Activated CD4-positive, alpha-beta T cell treated with anti-CD3 and anti-CD28 coated beads, Interleukin-2, amount 50 U/mL, for 48 hours (primary cell): ENCODE measurements at regions not wholly inside any gene's neighbourhood (a gene's known extent, or its start where the extent isn't known, plus 50 kb on each side); places are given as distances from the start of the nearest gene placed in this dataset.
"Not testable (repeated sequence)": the region's sequence is repeated elsewhere in the genome, so short reads cannot be mapped to it uniquely, and the experiment has no call there.

ENCODE experiments used
- DNase-seq, 2 experiments: peaks; one replicate each; pipeline ENCODE4 v3.0.0-alpha.2; 2020

GRCh38 chr3:87478716-87479115 is 202.3 kb upstream of the POU1F1 start:
- DNase-seq = no peak

DNA sequence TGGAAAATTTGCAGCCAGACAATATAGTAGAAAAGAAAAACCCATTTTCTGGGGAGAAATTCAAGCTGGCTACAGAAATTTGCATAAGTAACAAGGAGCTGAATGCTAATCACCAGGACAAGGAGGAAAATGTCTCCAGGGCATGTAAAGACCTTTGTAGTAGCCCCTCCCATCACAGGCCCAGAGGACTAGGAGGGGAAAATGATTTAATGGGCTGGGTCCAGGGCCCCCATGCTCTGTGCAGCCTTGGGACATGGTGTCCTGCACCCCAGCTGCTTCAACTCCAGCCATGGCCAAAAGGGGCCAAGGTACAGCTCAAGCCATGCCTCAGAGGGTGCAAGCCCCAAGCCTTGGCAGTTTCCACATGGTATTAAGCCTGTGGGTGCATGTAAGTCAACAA is 197.6 kb upstream of the POU1F1 start:
- no peak for DNase-seq

DNA sequence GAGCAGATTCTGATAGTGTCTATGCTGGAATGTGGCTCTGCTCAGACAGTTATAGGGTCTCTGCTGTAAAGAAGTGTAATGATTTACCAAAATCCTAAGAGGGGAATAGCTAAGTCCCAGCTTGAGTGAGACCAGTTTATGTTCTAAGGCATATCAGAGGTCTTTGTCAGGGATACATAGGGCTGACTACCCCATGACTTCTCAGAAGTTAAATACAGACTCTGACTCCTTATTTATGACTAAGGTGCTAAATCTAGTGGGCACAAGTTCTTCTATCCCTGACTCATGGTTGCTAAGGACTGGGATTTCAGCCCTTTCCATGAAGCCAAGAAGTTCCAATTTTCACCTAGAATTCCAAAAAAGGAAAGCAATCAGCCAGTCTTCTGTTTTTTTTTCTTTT is 192.6 kb upstream of the POU1F1 start:
- DNase-seq = no peak

- DNase-seq = no peak
These were observed 191.9 kb upstream of the POU1F1 start for GRCh38 chr3:87468235-87468634.

DNA sequence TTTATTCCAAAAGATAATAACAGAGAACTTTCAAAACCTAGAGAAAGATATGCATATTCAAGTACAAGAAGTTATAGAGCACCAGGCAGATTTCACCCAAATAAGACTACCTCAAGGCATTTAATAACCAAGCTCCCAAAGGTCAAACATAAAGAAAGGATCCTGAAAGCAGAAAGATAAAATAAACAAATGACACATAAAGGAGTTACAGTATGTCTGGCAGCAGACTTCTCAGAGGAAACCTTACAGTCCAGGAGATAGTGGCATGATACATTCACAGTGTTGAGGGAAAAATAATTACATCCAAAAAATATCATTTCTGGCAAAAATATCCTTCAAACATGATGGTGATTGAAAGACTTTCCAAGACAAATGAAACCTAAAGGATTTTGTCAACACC is 185.8 kb upstream of the POU1F1 start:
- no peak for DNase-seq

DNA sequence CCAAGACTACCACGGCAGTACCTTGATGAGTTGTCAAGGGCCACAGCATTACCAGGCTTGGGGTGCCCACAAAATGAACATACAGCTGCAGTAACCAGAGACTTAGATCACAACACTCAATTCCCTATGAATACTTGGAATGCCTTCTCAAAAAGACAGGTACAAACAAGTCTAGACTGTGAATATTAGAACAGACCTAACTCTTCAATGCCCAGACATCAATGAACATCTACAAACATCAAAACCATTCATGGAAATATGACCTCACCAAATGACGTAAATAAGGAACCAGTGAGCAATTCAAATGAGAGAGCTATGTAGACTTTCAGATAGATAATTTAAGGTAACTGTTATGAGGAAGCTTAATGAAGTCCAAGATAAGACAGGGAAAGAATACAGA is 185.1 kb upstream of the POU1F1 start:
- no peak for DNase-seq

DNA sequence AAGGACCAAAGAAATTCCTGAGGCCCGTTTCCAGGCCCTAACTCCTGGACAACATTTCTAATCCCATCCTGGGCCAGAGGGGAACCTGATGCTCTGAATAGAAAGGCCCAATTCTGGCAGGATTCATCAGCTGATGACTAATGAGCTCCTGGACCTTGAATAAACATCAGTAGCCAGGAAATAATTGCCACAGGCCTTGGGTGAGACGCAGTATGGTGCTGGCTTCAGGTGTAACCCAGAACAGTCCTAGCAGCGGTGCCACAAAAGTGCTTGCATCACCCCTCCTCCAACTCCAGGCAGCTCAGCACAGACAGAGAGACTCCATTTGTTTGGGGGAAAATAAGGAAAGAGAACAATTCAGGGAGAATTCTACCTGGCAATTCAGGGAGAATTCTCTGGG is 184.7 kb upstream of the POU1F1 start:
- DNase-seq = no peak

DNA sequence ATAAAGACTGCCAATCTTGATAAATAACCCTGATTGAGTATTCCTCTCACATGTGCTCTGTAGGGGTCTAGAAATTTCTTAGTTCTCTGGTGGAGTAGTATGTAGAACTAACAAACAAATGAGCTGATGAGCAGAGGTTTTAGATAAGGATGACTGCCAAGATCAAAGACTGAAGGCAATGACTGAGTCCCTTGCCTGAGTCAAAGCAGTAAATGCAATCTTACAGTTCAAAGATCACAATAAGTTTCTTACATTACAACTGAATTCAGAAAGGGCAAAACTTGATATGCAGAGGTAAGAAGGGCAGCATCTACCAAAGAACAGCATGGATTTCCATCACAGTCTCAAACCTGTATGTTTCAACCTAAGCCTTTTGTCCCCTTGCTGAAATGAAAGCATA is 172.2 kb upstream of the POU1F1 start:
- no peak for DNase-seq

DNA sequence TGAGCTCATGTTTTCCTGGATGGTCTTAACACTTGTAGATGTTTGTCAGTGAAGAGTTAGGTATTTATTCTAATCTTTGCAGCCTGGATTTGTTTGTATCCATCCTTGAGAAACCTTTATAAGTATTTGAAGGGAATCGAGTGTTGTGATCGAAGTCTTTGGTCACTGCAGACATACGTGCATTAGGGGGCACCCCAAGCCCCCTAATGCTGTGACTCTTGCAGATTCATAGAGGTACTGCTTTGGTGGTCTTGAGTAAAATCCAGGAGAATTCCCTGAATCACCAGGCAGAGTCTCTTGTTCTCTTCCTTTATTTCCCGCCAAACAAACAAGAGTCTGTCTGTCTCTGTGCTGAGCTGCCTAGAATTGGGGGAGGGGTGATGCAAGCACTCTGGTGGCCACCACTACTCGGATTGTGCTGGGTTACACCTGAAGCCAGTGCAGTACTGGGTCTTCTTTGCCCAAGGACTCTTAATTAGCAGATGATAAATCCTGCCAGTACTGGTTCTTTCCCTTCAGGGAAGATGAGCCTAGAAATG is 170.5 kb upstream of the POU1F1 start:
- no peak for DNase-seq

- no peak for DNase-seq
These were observed 166.1 kb upstream of the POU1F1 start for GRCh38 chr3:87442470-87442869.

DNA sequence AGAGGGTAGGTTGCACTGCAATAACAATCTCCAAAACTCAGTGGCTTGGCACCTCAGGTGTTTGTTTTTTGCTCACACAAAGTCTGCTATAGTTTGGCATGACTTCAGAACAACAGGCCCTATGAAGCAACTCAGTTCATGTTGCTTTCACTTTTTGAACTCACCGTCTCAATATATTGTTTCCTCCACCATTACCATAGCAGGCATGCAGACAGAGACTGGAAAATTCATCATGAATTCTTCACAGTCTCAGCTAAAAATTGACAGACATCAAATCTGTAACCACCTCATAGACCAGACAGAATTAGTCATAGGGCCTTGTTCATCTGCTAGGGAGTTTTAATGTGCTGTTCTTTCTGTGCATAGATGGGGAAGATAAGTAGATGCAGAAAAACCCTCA is 161.4 kb upstream of the POU1F1 start:
- no peak for DNase-seq

GRCh38 chr3:87436781-87437543 is 160.6 kb upstream of the POU1F1 start:
- DNase-seq = no peak

DNA sequence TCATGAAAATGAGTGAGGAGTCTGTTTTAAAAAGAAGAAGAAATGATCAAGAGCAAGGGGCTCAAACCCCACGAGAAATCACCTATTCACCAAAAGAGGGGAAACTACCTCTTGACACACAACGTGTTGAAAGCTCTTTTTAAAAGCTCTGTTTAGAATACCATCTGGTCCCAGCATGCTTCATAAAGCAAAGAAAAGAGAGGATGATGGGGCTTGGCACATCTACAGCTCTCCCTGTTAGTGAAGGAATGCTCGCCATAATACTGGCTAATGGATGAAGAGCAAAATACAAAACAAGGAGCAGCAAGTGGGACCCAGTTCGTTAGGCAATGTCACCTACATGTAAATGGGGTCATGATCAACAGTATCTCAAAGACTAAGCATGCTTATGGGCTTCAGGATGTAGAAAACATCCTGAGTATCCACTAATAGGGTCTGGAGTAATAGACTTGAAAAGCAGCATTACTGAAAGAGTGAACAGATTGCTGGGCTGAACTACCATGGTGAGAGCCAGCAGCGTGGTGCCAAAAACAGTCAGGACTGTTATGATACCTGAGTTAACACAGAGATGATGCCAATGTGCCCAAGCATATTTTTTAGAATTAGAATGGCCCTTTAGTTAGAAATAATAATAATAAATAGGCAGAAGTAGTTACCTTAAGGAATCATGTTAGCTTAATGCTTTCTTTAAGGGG is 159.7 kb upstream of the POU1F1 start:
- no peak for DNase-seq

- DNase-seq = not testable (repeated sequence)
These were observed 157.1 kb upstream of the POU1F1 start for GRCh38 chr3:87433445-87433844.

DNA sequence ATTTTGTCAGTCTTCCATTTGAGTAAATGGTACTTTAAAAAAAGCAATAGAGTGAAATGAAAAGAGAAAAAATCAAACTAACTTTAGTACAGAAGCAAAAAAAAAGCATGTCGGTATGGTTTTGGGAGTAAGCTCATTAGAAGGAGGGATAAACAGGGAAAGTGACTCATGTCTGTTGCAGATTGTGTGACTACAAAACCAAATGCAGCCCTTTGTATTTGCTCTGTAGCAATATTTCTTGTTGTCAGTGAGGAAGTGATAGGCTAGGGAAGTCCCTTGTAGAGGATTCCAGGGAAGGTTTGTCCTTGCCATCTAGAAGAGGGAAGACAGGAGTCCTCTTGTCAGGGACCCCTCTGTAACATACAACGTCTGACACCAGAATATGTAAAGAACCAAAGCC is 150.5 kb upstream of the POU1F1 start:
- DNase-seq = no peak

GRCh38 chr3:87425056-87425455 is 148.7 kb upstream of the POU1F1 start:
- DNase-seq = no peak

- DNase-seq = no peak
These were observed 147.0 kb upstream of the POU1F1 start for GRCh38 chr3:87423336-87423735.

DNA sequence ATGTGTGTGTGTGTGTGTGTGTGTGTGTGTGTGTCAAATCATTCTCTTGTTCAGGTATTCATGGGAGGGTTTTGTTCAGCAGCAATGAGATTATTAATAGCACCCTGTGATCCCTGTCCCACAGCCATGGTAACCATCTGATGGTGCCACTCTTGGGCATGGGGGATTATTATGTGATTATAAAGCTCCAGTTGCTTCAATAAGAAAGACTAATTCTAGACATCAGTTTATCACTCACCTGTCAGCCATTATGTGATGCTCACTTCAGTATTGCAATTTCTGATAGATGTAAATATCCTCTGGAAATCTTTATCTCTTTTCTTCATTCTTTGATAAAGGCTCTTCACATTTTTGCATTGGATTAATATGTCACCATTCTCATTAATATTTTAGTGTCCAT is 145.9 kb upstream of the POU1F1 start:
- no peak for DNase-seq

DNA sequence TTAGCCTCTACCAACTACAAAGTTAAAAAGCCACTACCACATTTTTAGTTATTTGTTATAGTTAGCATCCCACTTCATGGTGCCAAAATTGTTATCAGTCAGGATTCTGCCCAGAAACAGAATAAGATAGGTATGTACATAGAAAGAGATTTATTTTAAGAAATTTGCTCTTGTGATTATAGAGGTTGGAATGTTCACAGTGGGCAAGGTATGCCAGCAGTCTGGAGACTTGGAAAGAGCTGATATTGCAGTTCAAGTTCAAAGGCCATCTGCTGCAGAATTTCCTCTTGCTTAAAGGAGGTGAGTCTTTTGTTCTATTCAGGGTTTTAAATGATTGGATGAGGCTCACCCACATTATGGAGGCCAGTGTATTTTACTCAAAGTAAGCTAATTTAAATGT is 143.8 kb upstream of the POU1F1 start:
- no peak for DNase-seq

GRCh38 chr3:87414271-87414670 is 137.9 kb upstream of the POU1F1 start:
- DNase-seq = no peak

GRCh38 chr3:87413814-87414213 is 137.4 kb upstream of the POU1F1 start:
- no peak for DNase-seq

- no peak for DNase-seq
These were observed 133.7 kb upstream of the POU1F1 start for GRCh38 chr3:87410110-87410509.

- DNase-seq = no peak
These were observed 121.9 kb upstream of the POU1F1 start for GRCh38 chr3:87398168-87398801.

GRCh38 chr3:87397211-87397610 is 120.8 kb upstream of the POU1F1 start:
- DNase-seq = no peak
